OCI-LY3 (cell line): ENCODE measurements at regions not wholly inside any gene's neighbourhood (a gene's known extent, or its start where the extent isn't known, plus 50 kb on each side); places are given as distances from the start of the nearest gene placed in this dataset.
A peak's percentile ranks its signal among the peaks of the same experiment; 100 is the strongest.

ENCODE experiments used
- H2AFZ ChIP-seq: fragments of 200-600, 300-600 bp; shearing (Covaris generic); 2 replicates; pipeline ENCODE4 v1.6.0; 2014; ENCODE audit warnings: antibody characterized with exemption, low read depth, low read length
- H3K27ac ChIP-seq: fragments of 200-600, 300-600 bp; sonication (generic); 2 replicates; pipeline ENCODE4 v1.5.1; 2014; ENCODE audit warnings: mild to moderate bottlenecking, low read length, moderate library complexity, mixed read lengths
- H3K27me3 ChIP-seq: fragments of 200-600, 300-600 bp; sonication (generic); 2 replicates; pipeline ENCODE4 v1.6.1; 2014; ENCODE audit warnings: low read depth, low read length, mixed read lengths
- H3K36me3 ChIP-seq: fragments of 200-600, 300-600 bp; sonication (generic); replicated peaks from 2 replicates; pipeline ENCODE3; 2014; ENCODE audit warnings: low read depth, low read length, mixed read lengths
- H3K4me1 ChIP-seq: fragments of 300-600, 200-600 bp; sonication (generic); 2 replicates; pipeline ENCODE4 v1.6.1; 2014; ENCODE audit warnings: low read length, mixed read lengths
- H3K4me2 ChIP-seq: fragments of 200-600, 300-600 bp; sonication (generic); 2 replicates; pipeline ENCODE4 v1.6.1; 2014; ENCODE audit warnings: low read length, mixed read lengths
- H3K4me3 ChIP-seq: fragments of 300-600, 200-600 bp; sonication (generic); 2 replicates; pipeline ENCODE4 v1.5.1; 2014; ENCODE audit warnings: antibody characterized with exemption, mild to moderate bottlenecking, low read length, moderate library complexity
- H3K79me2 ChIP-seq: fragments of 300-600, 200-600 bp; shearing (Covaris generic); 2 replicates; pipeline ENCODE4 v1.6.1; 2014; ENCODE audit warnings: mild to moderate bottlenecking, low read length, mixed read lengths
- H3K9ac ChIP-seq: fragments of 300-600, 200-600 bp; shearing (Covaris generic); 2 replicates; pipeline ENCODE4 v1.6.0; 2014; ENCODE audit warnings: mild to moderate bottlenecking, low read length, moderate library complexity
- H3K9me3 ChIP-seq: fragments of 200-600, 300-600 bp; shearing (Covaris generic); 2 replicates; pipeline ENCODE4 v1.6.1; 2014; ENCODE audit warnings: low read length, mixed read lengths; ENCODE audit not compliant: insufficient read depth
- H4K20me1 ChIP-seq: fragments of 200-600, 300-600 bp; sonication (generic); 2 replicates; pipeline ENCODE4 v1.6.1; 2016; ENCODE audit warnings: low read length, mixed read lengths; ENCODE audit not compliant: insufficient read depth
- CTCF ChIP-seq: fragments of 200-600, 300-600 bp; sonication (generic); IDR thresholded peaks from 2 replicates; pipeline ENCODE4 v1.5.1; 2014; ENCODE audit warnings: antibody characterized with exemption, low read length, low read depth
- EZH2phosphoT487 ChIP-seq: fragments of 200-600 bp; shearing (Covaris generic); IDR thresholded peaks from 2 replicates; pipeline ENCODE4 v1.6.1; 2018; ENCODE audit warnings: antibody characterized with exemption, mixed run types, low read depth

DNA sequence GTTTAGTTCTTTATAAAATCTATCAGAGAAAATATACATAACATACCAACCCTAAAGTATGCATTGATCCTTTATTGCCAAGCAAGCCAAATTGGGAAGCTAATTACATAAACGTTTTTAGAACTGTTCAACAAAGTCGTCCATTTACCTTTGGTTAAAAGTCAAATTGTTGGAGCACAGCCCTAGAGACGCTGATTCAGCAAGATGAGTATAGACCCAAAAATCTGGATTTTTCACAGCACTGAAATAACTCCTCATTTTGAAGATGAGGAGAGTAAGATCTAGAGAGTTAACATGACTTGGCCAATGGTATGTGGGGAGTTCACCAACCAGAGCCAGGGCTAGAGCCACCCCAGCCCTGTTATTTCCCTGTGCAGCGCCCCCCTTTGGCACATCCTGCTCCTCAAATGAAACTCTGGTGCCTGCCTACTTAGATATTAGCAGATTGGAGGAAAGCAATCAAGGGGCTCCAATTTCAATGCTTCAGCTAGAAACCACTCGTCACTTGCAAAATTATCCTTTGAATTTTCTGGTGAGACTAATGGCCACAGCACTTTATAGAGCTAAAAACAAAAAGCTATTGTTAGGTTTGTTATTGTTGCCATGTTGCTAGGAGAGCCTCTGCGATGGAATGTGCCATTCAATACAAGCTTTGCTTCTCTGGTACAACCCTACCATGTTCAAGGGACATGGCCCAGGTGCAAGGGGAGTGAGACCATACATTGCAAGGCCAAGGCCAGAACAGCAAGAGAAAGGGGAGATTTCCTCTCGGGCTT is 132.6 kb upstream of the ZEB1 start:
- Histone ChIP-seq H3K79me2 (no peaks in the 10 kb centered on the region), H3K27ac (no peak overlapping the region), H3K27me3 (no peaks in the 10 kb centered on the region), H2AFZ (no peak overlapping the region), H3K9me3 (no peaks in the 10 kb centered on the region), H3K36me3 (no peaks in the 10 kb centered on the region), H3K9ac (no peak overlapping the region), H4K20me1 (no peaks in the 10 kb centered on the region), H3K4me2 (no peak overlapping the region), H3K4me1 (no peaks in the 10 kb centered on the region), H3K4me3 (no peak overlapping the region)
- TF ChIP-seq EZH2phosphoT487 (no peak), CTCF (peak; percentile 11; the same call in 1 of the 2 replicates)

GRCh38 chr10:31187182-31187581 is 131.8 kb upstream of the ZEB1 start:
- Histone ChIP-seq H3K27ac (no peak overlapping the region), H3K27me3 (no peaks in the 10 kb centered on the region), H2AFZ (no peak overlapping the region), H3K9ac (no peak overlapping the region), H3K4me1 (no peaks in the 10 kb centered on the region), H3K4me2 (no peak overlapping the region), H4K20me1 (no peaks in the 10 kb centered on the region), H3K79me2 (no peaks in the 10 kb centered on the region), H3K4me3 (no peak overlapping the region), H3K36me3 (no peaks in the 10 kb centered on the region), H3K9me3 (no peaks in the 10 kb centered on the region)
- TF ChIP-seq CTCF (no peak), EZH2phosphoT487 (no peak)

DNA sequence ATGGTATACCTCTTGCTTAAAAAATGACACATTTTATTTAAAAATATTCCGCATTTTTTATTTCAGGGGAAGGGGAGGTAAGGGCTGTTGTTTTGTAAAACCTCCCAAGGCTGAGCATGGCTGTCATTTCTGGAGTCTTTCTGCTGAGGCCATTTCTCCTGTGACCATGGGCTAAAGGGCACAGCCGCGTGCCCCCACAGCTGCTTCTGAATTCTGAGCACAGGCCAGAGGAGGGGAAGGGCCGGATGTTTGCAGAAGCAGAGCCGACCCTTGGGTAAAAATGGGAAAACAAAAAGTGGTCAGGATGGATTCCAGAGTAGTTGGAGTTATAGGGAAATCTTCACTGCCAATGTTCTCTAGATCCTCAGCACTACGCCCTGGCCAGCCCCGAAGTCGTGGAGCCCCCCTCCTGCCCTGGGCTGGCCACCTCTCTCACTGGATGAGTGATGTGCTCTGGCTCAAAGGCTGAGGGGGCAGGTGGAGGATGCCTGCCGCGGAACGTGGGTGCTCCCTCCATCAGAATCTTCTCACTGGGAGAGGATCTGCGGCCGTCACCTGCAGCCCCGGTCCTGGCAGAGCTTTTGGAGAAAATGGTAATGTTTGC is 131.3 kb upstream of the ZEB1 start:
- no peaks in the 10 kb centered on the region for H3K9me3 ChIP-seq
- H4K20me1 ChIP-seq, result no peaks in the 10 kb centered on the region
- TF ChIP-seq EZH2phosphoT487 (no peak), CTCF (no peak)
- H3K9ac ChIP-seq, result no peak overlapping the region
- H3K4me2 ChIP-seq, result no peak overlapping the region
- no peaks in the 10 kb centered on the region for H3K4me1 ChIP-seq
- H3K79me2 ChIP-seq, result no peaks in the 10 kb centered on the region
- no peak overlapping the region for H3K4me3 ChIP-seq
- H3K36me3 ChIP-seq, result no peaks in the 10 kb centered on the region
- no peak overlapping the region for H2AFZ ChIP-seq
- H3K27me3 ChIP-seq, result no peaks in the 10 kb centered on the region
- no peak overlapping the region for H3K27ac ChIP-seq

DNA sequence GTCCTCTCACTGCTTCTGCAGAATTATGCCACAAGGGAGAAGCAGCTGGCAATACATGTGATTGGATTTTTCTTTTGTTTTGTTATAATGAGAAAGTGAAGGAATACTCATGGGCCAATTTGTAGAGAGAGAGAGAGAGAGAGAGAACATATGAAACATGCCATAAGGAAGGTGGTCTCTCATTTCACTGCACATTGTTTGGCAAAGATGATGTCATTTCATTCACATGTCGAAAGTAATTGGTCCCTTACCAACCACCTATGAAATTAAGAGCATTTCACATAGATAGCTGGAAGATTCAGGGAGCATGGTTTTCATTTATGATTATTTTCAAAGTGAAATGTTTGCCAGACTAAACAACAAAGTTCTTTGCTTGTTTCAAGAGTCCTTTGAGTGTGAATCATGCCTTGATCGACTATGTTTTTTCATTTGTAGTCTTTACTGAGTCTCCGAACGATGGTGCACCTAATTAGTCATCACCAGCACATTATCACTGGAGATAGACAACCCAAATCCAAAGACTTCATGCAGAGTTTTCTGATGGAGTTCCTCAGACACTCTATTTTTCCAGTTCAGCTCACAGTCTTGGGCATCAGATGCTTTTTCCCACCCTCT is 130.1 kb upstream of the ZEB1 start:
- H3K79me2 ChIP-seq, result no peaks in the 10 kb centered on the region
- H3K4me3 ChIP-seq, result no peak overlapping the region
- H3K4me2 ChIP-seq, result no peak overlapping the region
- H3K9ac ChIP-seq, result no peak overlapping the region
- H3K9me3 ChIP-seq, result no peaks in the 10 kb centered on the region
- no peak overlapping the region for H2AFZ ChIP-seq
- H3K27ac ChIP-seq, result no peak overlapping the region
- TF ChIP-seq CTCF (no peak), EZH2phosphoT487 (no peak)
- H4K20me1 ChIP-seq, result no peaks in the 10 kb centered on the region
- no peaks in the 10 kb centered on the region for H3K36me3 ChIP-seq
- no peaks in the 10 kb centered on the region for H3K27me3 ChIP-seq
- no peaks in the 10 kb centered on the region for H3K4me1 ChIP-seq
